ENCODE measurements at regions not wholly inside any gene's neighbourhood (a gene's known extent, or its start where the extent isn't known, plus 50 kb on each side); places are given as distances from the start of the nearest gene placed in this dataset.

- TF ChIP-seq REST (IDR thresholded peaks at IDR 0.05; ENCODE audit: insufficient read depth in 1 of 2, low read depth in 2 of 2, low read length in 1 of 2) (no peak), CTCF (IDR thresholded peaks at IDR 0.05) (no peak), TCF7L2 (IDR thresholded peaks at IDR 0.05; ENCODE audit: low read depth, low read length) (no peak)
Measured at GRCh38 chr5:19064094-19064493, 923.9 kb downstream of the CDH18 start.
